GM23248 (cell line): ENCODE measurements at regions not wholly inside any gene's neighbourhood (a gene's known extent, or its start where the extent isn't known, plus 50 kb on each side); places are given as distances from the start of the nearest gene placed in this dataset.
"Not testable (repeated sequence)": the region's sequence is repeated elsewhere in the genome, so short reads cannot be mapped to it uniquely, and the experiment has no call there.

Experiments used
- DNase-seq: peaks from one replicate; pipeline ENCODE4 v3.0.0-alpha.2; 2015
- H2AFZ ChIP-seq: fragments of 200-600 bp; sonication (generic); 2 replicates; pipeline ENCODE4 v1.6.1; 2016; ENCODE audit warnings: antibody characterized with exemption
- H3F3A ChIP-seq: fragments of 200-600 bp; sonication (generic); 2 replicates; pipeline ENCODE4 v1.6.1; 2016; ENCODE audit warnings: mild to moderate bottlenecking, antibody characterized with exemption, mixed run types; ENCODE audit not compliant: insufficient read depth
- H3K27ac ChIP-seq: fragments of 200-600 bp; sonication (generic); 2 replicates; pipeline ENCODE4 v1.5.1; 2016; ENCODE audit warnings: mild to moderate bottlenecking
- H3K27me3 ChIP-seq: fragments of 200-600 bp; sonication (generic); replicated peaks from 2 replicates; pipeline ENCODE4 v1.6.1; 2016; ENCODE audit warnings: mild to moderate bottlenecking; ENCODE audit not compliant: insufficient read depth
- H3K36me3 ChIP-seq: fragments of 200-600 bp; sonication (generic); 2 replicates; pipeline ENCODE4 v1.6.1; 2016; ENCODE audit warnings: low read depth, mild to moderate bottlenecking
- H3K4me1 ChIP-seq: fragments of 200-600 bp; sonication (generic); 2 replicates; pipeline ENCODE4 v1.6.1; 2016; ENCODE audit warnings: mild to moderate bottlenecking; ENCODE audit not compliant: insufficient read depth
- H3K4me2 ChIP-seq: fragments of 200-600 bp; sonication (generic); one replicate; pipeline ENCODE4 v1.6.1; 2016; ENCODE audit warnings: mild to moderate bottlenecking; ENCODE audit not compliant: unreplicated experiment
- H3K4me3 ChIP-seq: fragments of 200-600 bp; sonication (generic); 2 replicates; pipeline ENCODE4 v1.5.1; 2016; ENCODE audit warnings: mild to moderate bottlenecking
- H3K79me2 ChIP-seq: fragments of 200-600 bp; sonication (generic); 2 replicates; pipeline ENCODE4 v1.6.1; 2016; ENCODE audit warnings: mild to moderate bottlenecking; ENCODE audit not compliant: insufficient read depth
- H3K9ac ChIP-seq: fragments of 200-600 bp; sonication (generic); 2 replicates; pipeline ENCODE4 v1.6.1; 2016; ENCODE audit warnings: mild to moderate bottlenecking
- H3K9me2 ChIP-seq: fragments of 200-600 bp; sonication (generic); 2 replicates; pipeline ENCODE4 v1.6.1; 2016; ENCODE audit warnings: mixed run types, mild to moderate bottlenecking, moderate library complexity; ENCODE audit not compliant: insufficient read depth
- H3K9me3 ChIP-seq: fragments of 200-600 bp; sonication (generic); one replicate; pipeline ENCODE4 v1.6.1; 2017; ENCODE audit warnings: low read depth
- H4K20me1 ChIP-seq: fragments of 200-600 bp; sonication (generic); 2 replicates; pipeline ENCODE4 v1.6.0; 2016; ENCODE audit not compliant: insufficient read depth
- EZH2 ChIP-seq: fragments of 200-600 bp; sonication (generic); IDR thresholded peaks from 2 replicates; pipeline ENCODE4 v1.6.1; 2018; ENCODE audit warnings: antibody characterized with exemption, mild to moderate bottlenecking; ENCODE audit not compliant: insufficient read depth, poor library complexity, severe bottlenecking
- EZH2phosphoT487 ChIP-seq: fragments of 200-600 bp; sonication (generic); IDR thresholded peaks from 2 replicates; pipeline ENCODE4 v1.6.1; 2018; ENCODE audit warnings: antibody characterized with exemption, moderate library complexity, mild to moderate bottlenecking, low read depth; ENCODE audit not compliant: insufficient read depth
- WGBS, 2 experiments: methylation state at CpG; one replicate each; pipeline ENCODE4 v1.1.6; 2015 to 2017; ENCODE audit warnings: low lambda C conversion rate in 2 of 2, low coverage in 1 of 2; ENCODE audit errors: missing lambda C conversion rate in 2 of 2; 5-methylcytosine and 5-hydroxymethylcytosine counted together
- in situ Hi-C: fragments of 300-500 bp; cut with MboI; formaldehyde crosslinking; loops from 2 replicates; pipeline ENCODE4 v1.15.0; 2020

GRCh38 chr15:60283936-60284335 is 113.8 kb downstream of the ANXA2 start:
- H3K9me3 ChIP-seq, result no peaks in the 10 kb centered on the region
- H4K20me1 ChIP-seq, result no peaks in the 10 kb centered on the region
- H2AFZ ChIP-seq, result no peak overlapping the region
- in situ Hi-C loops, result no loop called here
- H3K27ac ChIP-seq, result no peak overlapping the region
- DNase-seq, result no peak
- H3K4me3 ChIP-seq, result no peak overlapping the region
- H3K79me2 ChIP-seq, result no peaks in the 10 kb centered on the region
- no peaks in the 10 kb centered on the region for H3F3A ChIP-seq
- no peaks in the 10 kb centered on the region for H3K4me1 ChIP-seq
- H3K4me2 ChIP-seq, result no peak overlapping the region
- TF ChIP-seq EZH2phosphoT487 (no peak), EZH2 (no peak)
- no peaks in the 10 kb centered on the region for H3K36me3 ChIP-seq
- H3K9ac ChIP-seq, result no peak overlapping the region
- peaks cover 35% of the 10 kb centered on the region for H3K27me3 ChIP-seq
- no peaks in the 10 kb centered on the region for H3K9me2 ChIP-seq

- H4K20me1 ChIP-seq, H3F3A ChIP-seq, H3K79me2 ChIP-seq, H2AFZ ChIP-seq, H3K4me2 ChIP-seq, H3K36me3 ChIP-seq, DNase-seq, H3K27ac ChIP-seq, H3K4me1 ChIP-seq, H3K4me3 ChIP-seq, H3K9ac ChIP-seq, H3K9me2 ChIP-seq, in situ Hi-C loops, H3K9me3 ChIP-seq: not testable (repeated sequence)
- H3K27me3 ChIP-seq, result peaks cover 18% of the 10 kb centered on the region
- 48 to 53% methylated on average over 5 of the region's 5 CpGs for WGBS, 2 experiments
Observed at GRCh38 chr15:60295901-60296300, 101.9 kb downstream of the ANXA2 start.

GRCh38 chr15:60297047-60297446 is 100.7 kb downstream of the ANXA2 start:
- no peak overlapping the region for H3K27ac ChIP-seq
- H4K20me1 ChIP-seq, result no peaks in the 10 kb centered on the region
- no peaks in the 10 kb centered on the region for H3F3A ChIP-seq
- peaks cover 11% of the 10 kb centered on the region; the same call in 1 of the 2 replicates for H3K27me3 ChIP-seq
- H3K4me2 ChIP-seq, result no peak overlapping the region
- H3K36me3 ChIP-seq, result no peaks in the 10 kb centered on the region
- H3K79me2 ChIP-seq, result no peaks in the 10 kb centered on the region
- H3K9ac ChIP-seq, result no peak overlapping the region
- DNase-seq, result no peak
- 70 to 79% methylated on average over 3 of the region's 3 CpGs for WGBS, 2 experiments
- no peaks in the 10 kb centered on the region for H3K9me2 ChIP-seq
- in situ Hi-C loops, result no loop called here
- no peaks in the 10 kb centered on the region for H3K9me3 ChIP-seq
- TF ChIP-seq EZH2 (no peak), EZH2phosphoT487 (no peak)
- no peaks in the 10 kb centered on the region for H3K4me1 ChIP-seq
- H2AFZ ChIP-seq, result no peak overlapping the region
- H3K4me3 ChIP-seq, result no peak overlapping the region
